Activated B cell treated with CpG ODN at 0.5 μM for 24 hours (primary cell): ENCODE measurements at regions not wholly inside any gene's neighbourhood (a gene's known extent, or its start where the extent isn't known, plus 50 kb on each side); places are given as distances from the start of the nearest gene placed in this dataset.

Experiments
- ATAC-seq: fragments of 200-7000 bp; cut with Tn5 transposase; one replicate; pipeline ENCODE4 v1.10.0; 2021; ENCODE audit warnings: low read depth, mild to moderate bottlenecking, moderate library complexity
- CTCF ChIA-PET: fragments of 350-600 bp; sonication (Branson Sonifier 250); formaldehyde crosslinking; loops from one replicate; lab custom pipeline; 2021; ENCODE audit warnings: antibody characterized with exemption; lab: Charles Lee
- POLR2A ChIA-PET: fragments of 350-600 bp; sonication (Branson Sonifier 250); formaldehyde crosslinking; loops from one replicate; lab custom pipeline; 2021; ENCODE audit warnings: antibody characterized with exemption; lab: Charles Lee
- DNase-seq: peaks from one replicate; pipeline ENCODE4 v3.0.0; 2022
- H3K27ac Mint-ChIP-seq: one replicate; pipeline ENCODE4 v1.8.0; 2020; ENCODE audit warnings: mixed read lengths
- H3K27me3 Mint-ChIP-seq: one replicate; pipeline ENCODE4 v1.8.0; 2021; ENCODE audit warnings: mixed read lengths
- H3K36me3 Mint-ChIP-seq: one replicate; pipeline ENCODE4 v1.8.0; 2021; ENCODE audit warnings: low read depth, mixed read lengths
- H3K4me1 Mint-ChIP-seq: one replicate; pipeline ENCODE4 v1.8.0; 2021; ENCODE audit warnings: mixed read lengths
- H3K4me3 Mint-ChIP-seq: one replicate; pipeline ENCODE4 v1.8.0; 2020; ENCODE audit warnings: mild to moderate bottlenecking, mixed read lengths
- H3K9me3 Mint-ChIP-seq: one replicate; pipeline ENCODE4 v1.8.0; 2020; ENCODE audit warnings: mixed read lengths
- CTCF ChIP-seq: fragments of 200-600 bp; IDR thresholded peaks from one replicate; pipeline ENCODE4 v1.8.0; 2022; ENCODE audit warnings: antibody characterized with exemption, mild to moderate bottlenecking
- intact Hi-C: fragments of 100-400 bp; cut with micrococcal nuclease; formaldehyde crosslinking; loops from one replicate; pipeline ENCODE4 v1.15.1; 2024

GRCh38 chr18:1003499-1003898, 98.8 kb downstream of the ADCYAP1 start:
- Mint-ChIP-seq H3K36me3 (no peaks in the 10 kb centered on the region), H3K27ac (no peak overlapping the region), H3K27me3 (no peaks in the 10 kb centered on the region), H3K9me3 (peaks cover 9% of the 10 kb centered on the region), H3K4me3 (no peak overlapping the region), H3K4me1 (no peaks in the 10 kb centered on the region)
- intact Hi-C loops = no loop called here
- TF ChIP-seq CTCF = no peak
- CTCF ChIA-PET = no interaction called here
- POLR2A ChIA-PET = no interaction called here
- ATAC-seq = no peak
- no peak for DNase-seq

- ChIA-PET POLR2A (no interaction called here), CTCF (no interaction called here)
- Mint-ChIP-seq H3K36me3 (no peaks in the 10 kb centered on the region), H3K27ac (no peak overlapping the region), H3K4me3 (no peak overlapping the region), H3K27me3 (no peaks in the 10 kb centered on the region), H3K9me3 (peaks cover 5% of the 10 kb centered on the region), H3K4me1 (no peaks in the 10 kb centered on the region)
- ATAC-seq = no peak
- intact Hi-C loops = no loop called here
- no peak for TF ChIP-seq CTCF
- no peak for DNase-seq
Observed at GRCh38 chr18:1006304-1006703, 101.6 kb downstream of the ADCYAP1 start.

- intact Hi-C loops = no loop called here
- no peak for DNase-seq
- POLR2A ChIA-PET = no interaction called here
- Mint-ChIP-seq H3K27ac (no peak overlapping the region), H3K9me3 (peaks cover 5% of the 10 kb centered on the region), H3K4me1 (no peaks in the 10 kb centered on the region), H3K4me3 (no peak overlapping the region), H3K36me3 (no peaks in the 10 kb centered on the region), H3K27me3 (no peaks in the 10 kb centered on the region)
- no peak for ATAC-seq
- CTCF ChIA-PET = no interaction called here
- no peak for TF ChIP-seq CTCF
Observed at GRCh38 chr18:1006965-1007364, 102.3 kb downstream of the ADCYAP1 start.

GRCh38 chr18:1011349-1011748, 106.7 kb downstream of the ADCYAP1 start:
- no peaks in the 10 kb centered on the region for H3K9me3 Mint-ChIP-seq
- DNase-seq = no peak
- TF ChIP-seq CTCF = no peak
- no peaks in the 10 kb centered on the region for H3K36me3 Mint-ChIP-seq
- H3K27me3 Mint-ChIP-seq = no peaks in the 10 kb centered on the region
- no peak for ATAC-seq
- no peak overlapping the region for H3K4me3 Mint-ChIP-seq
- H3K4me1 Mint-ChIP-seq = no peaks in the 10 kb centered on the region
- intact Hi-C loops = no loop called here
- CTCF ChIA-PET = no interaction called here
- POLR2A ChIA-PET = no interaction called here
- no peak overlapping the region for H3K27ac Mint-ChIP-seq

GRCh38 chr18:1012775-1013174, 108.1 kb downstream of the ADCYAP1 start:
- ATAC-seq (no peak), DNase-seq (no peak)
- Mint-ChIP-seq H3K27me3 (no peaks in the 10 kb centered on the region), H3K27ac (no peak overlapping the region), H3K4me1 (no peaks in the 10 kb centered on the region), H3K4me3 (no peak overlapping the region), H3K9me3 (no peaks in the 10 kb centered on the region), H3K36me3 (no peaks in the 10 kb centered on the region)
- ChIA-PET CTCF (no interaction called here), POLR2A (no interaction called here)
- intact Hi-C loops = no loop called here
- no peak for TF ChIP-seq CTCF
